Natural killer cell (primary cell): ENCODE measurements at regions not wholly inside any gene's neighbourhood (a gene's known extent, or its start where the extent isn't known, plus 50 kb on each side); places are given as distances from the start of the nearest gene placed in this dataset.

Experiments
- ATAC-seq, 3 donors: fragments of 150-1000 bp in 2 of 3; fragments of 200-7000 bp in 1 of 3; cut with Tn5 transposase; 1 replicate in 1 of 3; 2 replicates in 2 of 3; pipeline ENCODE4 v1.10.0; 2021; ENCODE audit warnings: mild to moderate bottlenecking in 2 of 3, moderate library complexity in 2 of 3
- DNase-seq, 2 donors: peaks; one replicate each; pipeline versions ENCODE4 v3.0.0 to v3.0.0-alpha.2; 2013 to 2021; ENCODE audit warnings: mixed read lengths in 1 of 2
- H3K27ac ChIP-seq: one replicate; pipeline ENCODE4 v1.5.1; 2013; ENCODE audit warnings: mild to moderate bottlenecking, low read length
- H3K27me3 ChIP-seq: one replicate; pipeline ENCODE4 v1.6.1; 2013; ENCODE audit warnings: low read length; ENCODE audit not compliant: control insufficient read depth, insufficient read depth
- H3K36me3 ChIP-seq: one replicate; pipeline ENCODE4 v1.6.1; 2013; ENCODE audit warnings: low read length; ENCODE audit not compliant: control insufficient read depth, insufficient read depth
- H3K4me1 ChIP-seq: one replicate; pipeline ENCODE4 v1.6.1; 2013; ENCODE audit warnings: low read length; ENCODE audit not compliant: control insufficient read depth, insufficient read depth
- H3K4me3 ChIP-seq: one replicate; pipeline ENCODE4 v1.5.1; 2013; ENCODE audit warnings: low read length
- H3K9me3 ChIP-seq: one replicate; pipeline ENCODE4 v1.6.1; 2013; ENCODE audit warnings: low read length; ENCODE audit not compliant: control insufficient read depth, insufficient read depth
- H3K27ac Mint-ChIP-seq, 2 donors: one replicate each; pipeline ENCODE4 v1.8.0; 2022; ENCODE audit warnings: mild to moderate bottlenecking in 2 of 2, mixed read lengths in 2 of 2, moderate library complexity in 1 of 2
- H3K27me3 Mint-ChIP-seq, 2 donors: one replicate each; pipeline ENCODE4 v1.8.0; 2022; ENCODE audit warnings: low read depth in 2 of 2, mixed read lengths in 2 of 2
- H3K36me3 Mint-ChIP-seq: one replicate; pipeline ENCODE4 v1.8.0; 2022; ENCODE audit warnings: mixed read lengths
- H3K4me1 Mint-ChIP-seq, 2 donors: one replicate each; pipeline ENCODE4 v1.8.0; 2022; ENCODE audit warnings: mixed read lengths in 2 of 2
- H3K4me3 Mint-ChIP-seq: one replicate; pipeline ENCODE4 v1.8.0; 2022; ENCODE audit warnings: mild to moderate bottlenecking, moderate library complexity, mixed read lengths
- H3K9me3 Mint-ChIP-seq, 2 donors: one replicate each; pipeline ENCODE4 v1.8.0; 2022; ENCODE audit warnings: mixed read lengths in 2 of 2
- WGBS: methylation state at CpG from one replicate; pipeline ENCODE4 v1.1.7; 2013; ENCODE audit warnings: missing lambda C conversion rate; ENCODE audit not compliant: insufficient coverage; 5-methylcytosine and 5-hydroxymethylcytosine counted together
- intact Hi-C: fragments of 100-400 bp; cut with micrococcal nuclease; formaldehyde crosslinking; loops from one replicate; pipeline ENCODE4 v1.14.2; 2022
- TF ChIP-seq, protein P1 (sequence below): fragments of 200-600 bp; IDR thresholded peaks from one replicate; pipeline ENCODE4 v1.8.0; 2022; ENCODE audit warnings: antibody characterized with exemption

DNA sequence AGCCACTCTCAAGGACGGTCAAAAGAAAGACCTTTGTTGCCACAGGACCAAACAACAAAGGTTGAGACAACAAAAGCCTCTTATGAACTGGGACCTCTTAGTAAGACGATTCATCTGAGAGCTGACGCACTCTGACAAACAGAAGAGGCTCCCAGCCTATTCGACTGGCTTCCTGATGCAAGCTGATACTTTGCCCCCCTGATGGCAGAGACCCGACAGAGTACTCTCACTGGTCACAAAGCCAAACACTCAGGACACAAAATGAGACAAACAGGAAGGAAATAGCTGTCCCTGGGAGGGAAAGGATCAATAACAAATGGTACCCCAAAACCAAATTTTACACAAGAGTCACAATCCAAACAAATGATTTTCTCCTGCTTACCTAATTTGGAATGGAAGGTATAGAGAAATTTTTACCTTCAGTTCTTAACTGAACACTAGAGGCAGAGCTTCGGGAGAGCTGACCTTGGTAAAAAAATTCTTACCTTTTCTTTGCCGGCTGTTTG lies 75.2 kb upstream of the PLAC8 start:
- no peaks in the 10 kb centered on the region for H3K36me3 ChIP-seq
- intact Hi-C loops = no loop called here
- TF ChIP-seq, protein P1, sequence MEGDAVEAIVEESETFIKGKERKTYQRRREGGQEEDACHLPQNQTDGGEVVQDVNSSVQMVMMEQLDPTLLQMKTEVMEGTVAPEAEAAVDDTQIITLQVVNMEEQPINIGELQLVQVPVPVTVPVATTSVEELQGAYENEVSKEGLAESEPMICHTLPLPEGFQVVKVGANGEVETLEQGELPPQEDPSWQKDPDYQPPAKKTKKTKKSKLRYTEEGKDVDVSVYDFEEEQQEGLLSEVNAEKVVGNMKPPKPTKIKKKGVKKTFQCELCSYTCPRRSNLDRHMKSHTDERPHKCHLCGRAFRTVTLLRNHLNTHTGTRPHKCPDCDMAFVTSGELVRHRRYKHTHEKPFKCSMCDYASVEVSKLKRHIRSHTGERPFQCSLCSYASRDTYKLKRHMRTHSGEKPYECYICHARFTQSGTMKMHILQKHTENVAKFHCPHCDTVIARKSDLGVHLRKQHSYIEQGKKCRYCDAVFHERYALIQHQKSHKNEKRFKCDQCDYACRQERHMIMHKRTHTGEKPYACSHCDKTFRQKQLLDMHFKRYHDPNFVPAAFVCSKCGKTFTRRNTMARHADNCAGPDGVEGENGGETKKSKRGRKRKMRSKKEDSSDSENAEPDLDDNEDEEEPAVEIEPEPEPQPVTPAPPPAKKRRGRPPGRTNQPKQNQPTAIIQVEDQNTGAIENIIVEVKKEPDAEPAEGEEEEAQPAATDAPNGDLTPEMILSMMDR = no peak
- peaks cover 8 to 24% of the 10 kb centered on the region in 2 donors for H3K4me1 Mint-ChIP-seq
- H3K27me3 Mint-ChIP-seq = no peaks in the 10 kb centered on the region
- no peak overlapping the region for H3K4me3 Mint-ChIP-seq
- DNase-seq = no peak
- no peak overlapping the region for H3K27ac ChIP-seq
- H3K4me3 ChIP-seq = no peak overlapping the region
- no peaks in the 10 kb centered on the region for H3K4me1 ChIP-seq
- no peaks in the 10 kb centered on the region for H3K9me3 Mint-ChIP-seq
- ATAC-seq = no peak
- no peaks in the 10 kb centered on the region for H3K9me3 ChIP-seq
- no peaks in the 10 kb centered on the region for H3K36me3 Mint-ChIP-seq
- no peaks in the 10 kb centered on the region for H3K27me3 ChIP-seq
- no peak overlapping the region for H3K27ac Mint-ChIP-seq
- WGBS = 87% methylated on average over 7 of the region's 7 CpGs

DNA sequence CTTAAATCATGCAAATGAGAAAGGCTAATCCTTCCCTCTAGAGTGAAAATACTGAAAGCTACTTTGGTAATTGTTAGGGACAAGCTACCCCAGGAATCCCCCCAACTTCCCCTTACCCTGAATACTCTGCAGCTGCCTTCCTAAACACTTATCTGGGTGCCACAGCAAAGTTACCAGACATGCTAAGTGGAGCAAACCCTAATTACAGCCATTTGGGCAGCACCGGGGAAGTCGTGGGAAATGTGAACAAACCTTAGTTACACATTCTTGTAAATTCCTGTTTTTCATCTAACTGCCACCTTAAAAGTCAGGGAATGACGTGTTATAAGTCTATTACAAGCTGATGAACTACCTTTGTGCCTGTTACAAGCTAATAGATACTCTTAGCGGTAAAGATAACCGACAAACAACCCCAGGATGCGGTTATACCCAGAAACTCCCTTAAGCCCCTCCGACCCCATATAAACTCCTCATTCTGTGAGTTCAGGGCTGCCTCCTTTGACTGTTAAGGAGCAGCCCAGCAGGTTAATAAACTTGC lies 66.0 kb upstream of the PLAC8 start:
- intact Hi-C loops = no loop called here
- Histone ChIP-seq H3K27ac (no peak overlapping the region), H3K36me3 (no peaks in the 10 kb centered on the region)

DNA sequence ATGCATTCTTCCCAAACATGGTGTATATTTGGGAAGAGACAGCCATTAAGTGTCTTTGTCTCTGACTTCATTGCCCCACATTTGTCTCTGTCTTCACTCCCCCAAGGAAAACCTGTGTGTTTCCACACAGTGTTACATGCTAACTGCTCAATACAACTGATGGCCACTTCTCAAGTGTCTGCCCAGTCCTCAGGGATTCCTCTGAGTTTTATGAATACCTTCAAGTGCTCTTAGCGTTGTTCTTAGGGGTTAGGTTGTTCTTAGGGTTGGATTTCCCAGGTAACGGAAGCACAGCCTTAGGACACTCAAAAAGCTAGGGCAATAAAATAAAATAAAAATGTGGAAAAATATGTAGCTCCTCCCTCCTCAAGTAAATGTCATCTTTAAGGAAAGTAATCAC lies 64.7 kb upstream of the PLAC8 start:
- Histone ChIP-seq H3K4me1 (peaks cover 4% of the 10 kb centered on the region), H3K9me3 (no peaks in the 10 kb centered on the region), H3K4me3 (no peak overlapping the region), H3K27ac (no peak overlapping the region), H3K36me3 (no peaks in the 10 kb centered on the region), H3K27me3 (no peaks in the 10 kb centered on the region)
- no peaks in the 10 kb centered on the region for H3K36me3 Mint-ChIP-seq
- H3K27ac Mint-ChIP-seq = no peak overlapping the region
- no peak for ATAC-seq
- TF ChIP-seq, protein P1 = no peak
- peaks cover 23 to 24% of the 10 kb centered on the region in 2 donors for H3K4me1 Mint-ChIP-seq
- H3K27me3 Mint-ChIP-seq = no peaks in the 10 kb centered on the region
- WGBS = 43% methylated on average over 2 of the region's 2 CpGs
- H3K4me3 Mint-ChIP-seq = no peak overlapping the region
- intact Hi-C loops = no loop called here
- no peaks in the 10 kb centered on the region for H3K9me3 Mint-ChIP-seq
- no peak for DNase-seq

More for the DNA sequence above, 66.0 kb upstream of the PLAC8 start:
- DNase-seq = no peak
- peaks cover 11 to 12% of the 10 kb centered on the region in 2 donors for H3K4me1 Mint-ChIP-seq
- TF ChIP-seq, protein P1 = no peak
- H3K27me3 Mint-ChIP-seq = no peaks in the 10 kb centered on the region
- H3K9me3 Mint-ChIP-seq = no peaks in the 10 kb centered on the region
- Histone ChIP-seq H3K4me3 (no peak overlapping the region), H3K27me3 (no peaks in the 10 kb centered on the region), H3K9me3 (no peaks in the 10 kb centered on the region), H3K4me1 (no peaks in the 10 kb centered on the region)
- no peaks in the 10 kb centered on the region for H3K36me3 Mint-ChIP-seq
- ATAC-seq = no peak
- H3K4me3 Mint-ChIP-seq = no peak overlapping the region
- 63% methylated on average over 7 of the region's 7 CpGs for WGBS
- H3K27ac Mint-ChIP-seq = no peak overlapping the region

DNA sequence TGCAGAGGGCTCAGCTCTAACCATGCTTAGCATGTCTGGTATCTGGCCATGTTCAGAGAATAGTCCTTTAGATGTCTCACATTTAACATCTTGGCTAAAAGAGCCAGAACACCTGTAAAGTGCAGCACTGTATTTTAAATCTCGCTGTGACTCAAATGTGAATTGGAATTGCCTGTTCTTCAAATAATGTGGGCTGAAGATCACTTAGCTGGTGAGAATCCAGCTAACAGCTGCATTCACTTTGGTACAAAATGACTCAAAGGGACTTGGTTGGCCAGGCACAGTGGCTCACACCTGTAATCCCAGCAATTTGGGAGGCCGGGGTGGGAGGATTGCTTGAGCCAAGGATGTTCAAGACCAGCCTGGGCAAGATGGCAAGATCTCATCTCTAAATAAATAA lies 63.5 kb upstream of the PLAC8 start:
- Mint-ChIP-seq H3K27me3 (no peaks in the 10 kb centered on the region), H3K4me1 (peaks cover 23 to 26% of the 10 kb centered on the region in 2 donors), H3K4me3 (no peak overlapping the region), H3K36me3 (no peaks in the 10 kb centered on the region), H3K27ac (no peak overlapping the region), H3K9me3 (no peaks in the 10 kb centered on the region)
- DNase-seq = no peak
- Histone ChIP-seq H3K4me1 (peaks cover 4% of the 10 kb centered on the region), H3K27me3 (no peaks in the 10 kb centered on the region), H3K4me3 (no peak overlapping the region), H3K9me3 (no peaks in the 10 kb centered on the region), H3K27ac (no peak overlapping the region), H3K36me3 (no peaks in the 10 kb centered on the region)
- TF ChIP-seq, protein P1 = no peak
- no peak for ATAC-seq
- intact Hi-C loops = no loop called here
- 61% methylated on average over 1 of the region's 2 CpGs for WGBS
